SK-N-MC (cell line): ENCODE measurements at regions not wholly inside any gene's neighbourhood (a gene's known extent, or its start where the extent isn't known, plus 50 kb on each side); places are given as distances from the start of the nearest gene placed in this dataset.
"Not testable (repeated sequence)": the region's sequence is repeated elsewhere in the genome, so short reads cannot be mapped to it uniquely, and the experiment has no call there.

Experiments
- EZH2 ChIP-seq: fragments of 200-600 bp; sonication (generic); IDR thresholded peaks from one replicate; pipeline ENCODE4 v1.6.1; 2017; ENCODE audit warnings: antibody characterized with exemption
- FOXP2 ChIP-seq: optimal IDR thresholded peaks from 2 replicates; pipeline ENCODE3; 2011; ENCODE audit warnings: mild to moderate bottlenecking, moderate library complexity; ENCODE audit not compliant: insufficient read depth; ENCODE audit errors: extremely low read length, control extremely low read depth
- POLR2AphosphoS5 ChIP-seq: IDR thresholded peaks from 2 replicates; pipeline ENCODE4 v1.6.1; 2012; ENCODE audit warnings: mild to moderate bottlenecking, low read depth, low read length, borderline replicate concordance

DNA sequence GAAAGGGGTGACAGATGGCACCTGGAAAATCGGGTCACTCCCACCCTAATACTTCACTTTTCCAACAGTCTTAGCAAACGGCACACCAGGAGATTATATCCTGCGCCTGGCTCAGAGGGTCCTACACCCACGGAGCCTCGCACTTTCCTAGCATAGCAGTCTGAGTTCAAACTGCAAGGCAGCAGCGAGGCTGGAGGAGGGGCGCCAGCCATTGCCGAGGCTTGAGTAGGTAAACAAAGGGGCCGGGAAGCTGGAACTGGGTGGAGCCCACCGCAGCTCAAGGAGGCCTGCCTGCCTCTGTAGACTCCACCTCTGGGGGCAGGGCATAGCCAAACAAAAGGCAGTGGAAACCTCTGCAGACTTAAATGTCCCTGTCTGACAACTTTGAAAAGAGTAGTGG is 206.5 kb upstream of the CACNA2D1 start:
- not testable (repeated sequence) for TF ChIP-seq EZH2, POLR2AphosphoS5, FOXP2
